ENCODE measurements at regions not wholly inside any gene's neighbourhood (a gene's known extent, or its start where the extent isn't known, plus 50 kb on each side); places are given as distances from the start of the nearest gene placed in this dataset.

- no peak for DNase-seq (ENCODE audit: low read depth in 1 of 2, low spot score in 1 of 2)
- TF ChIP-seq CTCF (IDR thresholded peaks at IDR 0.05; ENCODE audit: insufficient read depth, low read length) (no peak), REST (IDR thresholded peaks at IDR 0.05; ENCODE audit: insufficient replicate concordance, low read depth) (no peak), GABPA (IDR thresholded peaks at IDR 0.05; ENCODE audit: low read depth) (no peak), SPI1 (IDR thresholded peaks at IDR 0.05; ENCODE audit: borderline replicate concordance, low read depth) (no peak), POLR2AphosphoS5 (IDR thresholded peaks at IDR 0.05; ENCODE audit: low read depth) (no peak)
- peaks cover 7% of the 10 kb centered on the region for H3K27me3 ChIP-seq (ENCODE audit: insufficient read depth, poor library complexity, severe bottlenecking)
- H3K27ac ChIP-seq (replicated peaks): no peak overlapping the region
- no peak overlapping the region for H3K4me3 ChIP-seq (replicated peaks; ENCODE audit: insufficient read depth, low read length)
These were observed 106.6 kb upstream of the BARHL2 start for GRCh38 chr1:90823686-90824085.

GRCh38 chr1:90821788-90822359 is 104.8 kb upstream of the BARHL2 start:
- Histone ChIP-seq H3K4me3 (replicated peaks; ENCODE audit: insufficient read depth, low read length) (no peak overlapping the region), H3K27me3 (ENCODE audit: insufficient read depth, poor library complexity, severe bottlenecking) (peaks cover 2% of the 10 kb centered on the region), H3K27ac (replicated peaks) (no peak overlapping the region)
- TF ChIP-seq POLR2AphosphoS5 (IDR thresholded peaks at IDR 0.05; ENCODE audit: low read depth) (no peak), SPI1 (IDR thresholded peaks at IDR 0.05; ENCODE audit: borderline replicate concordance, low read depth) (no peak), REST (IDR thresholded peaks at IDR 0.05; ENCODE audit: insufficient replicate concordance, low read depth) (no peak), CTCF (IDR thresholded peaks at IDR 0.05; ENCODE audit: insufficient read depth, low read length) (no peak), GABPA (IDR thresholded peaks at IDR 0.05; ENCODE audit: low read depth) (no peak)
- DNase-seq (ENCODE audit: low read depth in 1 of 2, low spot score in 1 of 2): no peak

- H3K27me3 ChIP-seq (ENCODE audit: insufficient read depth, poor library complexity, severe bottlenecking): peaks cover 5% of the 10 kb centered on the region
- no peak overlapping the region for H3K27ac ChIP-seq (replicated peaks)
- no peak for DNase-seq (ENCODE audit: low read depth in 1 of 2, low spot score in 1 of 2)
- H3K4me3 ChIP-seq (replicated peaks; ENCODE audit: insufficient read depth, low read length): no peak overlapping the region
- TF ChIP-seq REST (IDR thresholded peaks at IDR 0.05; ENCODE audit: insufficient replicate concordance, low read depth): no peak
- TF ChIP-seq CTCF (IDR thresholded peaks at IDR 0.05; ENCODE audit: insufficient read depth, low read length): no peak
These were observed 104.2 kb upstream of the BARHL2 start for GRCh38 chr1:90821152-90821787.

Data from HL-60 (cell line).